Skeletal muscle satellite cell (primary cell): ENCODE measurements at regions not wholly inside any gene's neighbourhood (a gene's known extent, or its start where the extent isn't known, plus 50 kb on each side); places are given as distances from the start of the nearest gene placed in this dataset.

Experiments
- H3K27me3 ChIP-seq: 2 replicates; pipeline ENCODE4 v1.7.0; 2013; ENCODE audit warnings: low read length; ENCODE audit not compliant: control insufficient read depth, insufficient read depth
- H3K36me3 ChIP-seq: 2 replicates; pipeline ENCODE4 v1.7.0; 2013; ENCODE audit warnings: mild to moderate bottlenecking, control low read depth, low read length; ENCODE audit not compliant: insufficient read depth
- H3K4me1 ChIP-seq: 2 replicates; pipeline ENCODE4 v1.7.0; 2013; ENCODE audit warnings: low read length; ENCODE audit not compliant: control insufficient read depth, insufficient read depth
- H3K4me2 ChIP-seq: 2 replicates; pipeline ENCODE4 v1.7.0; 2013; ENCODE audit warnings: mild to moderate bottlenecking, low read length
- H3K4me3 ChIP-seq: 2 replicates; pipeline ENCODE4 v1.7.0; 2013; ENCODE audit warnings: low read length
- H3K9ac ChIP-seq: 2 replicates; pipeline ENCODE4 v1.7.0; 2013; ENCODE audit warnings: mild to moderate bottlenecking, low read depth, low read length, moderate library complexity
- H3K9me3 ChIP-seq: replicated peaks from 2 replicates; pipeline ENCODE4 v1.7.0; 2013; ENCODE audit warnings: mild to moderate bottlenecking, control low read depth, low read length

DNA sequence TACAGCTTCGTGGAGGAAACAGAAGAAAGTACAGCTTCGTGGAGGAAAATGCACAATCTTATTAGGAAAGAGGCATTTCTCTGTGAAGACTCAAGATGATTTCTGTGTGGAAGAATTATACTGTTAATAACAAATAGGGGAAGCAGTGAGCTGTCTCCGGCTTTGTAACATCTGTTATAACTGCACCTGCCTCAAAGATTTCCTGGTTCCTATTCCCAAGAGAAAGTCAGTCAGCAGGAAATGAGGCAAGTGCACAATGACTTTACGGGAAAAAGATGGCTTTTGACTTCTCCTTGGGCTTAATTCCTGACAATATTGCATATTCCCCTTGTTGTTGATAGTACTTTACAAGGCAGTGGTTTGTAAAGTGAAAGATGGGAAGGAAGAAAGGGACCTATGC lies 538.5 kb downstream of the BMP2 start:
- no peak overlapping the region for H3K4me2 ChIP-seq
- no peak overlapping the region for H3K4me3 ChIP-seq
- no peak overlapping the region for H3K9ac ChIP-seq
- H3K4me1 ChIP-seq = no peaks in the 10 kb centered on the region
- no peaks in the 10 kb centered on the region for H3K9me3 ChIP-seq
- H3K36me3 ChIP-seq = no peaks in the 10 kb centered on the region
- H3K27me3 ChIP-seq = peaks cover 7% of the 10 kb centered on the region

DNA sequence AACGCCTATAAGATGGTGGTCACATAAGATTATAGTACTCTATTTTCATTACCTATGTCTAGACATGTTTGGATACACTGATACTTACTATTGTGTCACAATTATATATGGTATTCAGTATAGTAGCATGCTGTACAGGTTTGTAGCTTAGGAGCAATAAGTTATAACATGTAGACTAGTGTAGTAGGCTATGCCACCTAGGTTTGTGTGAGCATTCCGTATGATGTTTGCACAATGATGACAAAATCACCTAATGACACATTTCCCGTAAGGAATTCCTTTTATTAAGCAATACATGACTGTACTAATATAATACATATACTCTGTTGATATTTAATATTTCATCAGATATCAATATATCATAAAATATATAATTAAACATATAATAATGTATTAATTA lies 540.7 kb downstream of the BMP2 start:
- Histone ChIP-seq H3K36me3 (no peaks in the 10 kb centered on the region), H3K4me2 (no peak overlapping the region), H3K4me1 (no peaks in the 10 kb centered on the region), H3K27me3 (peaks cover 6% of the 10 kb centered on the region), H3K4me3 (no peak overlapping the region), H3K9ac (no peak overlapping the region), H3K9me3 (no peaks in the 10 kb centered on the region)

DNA sequence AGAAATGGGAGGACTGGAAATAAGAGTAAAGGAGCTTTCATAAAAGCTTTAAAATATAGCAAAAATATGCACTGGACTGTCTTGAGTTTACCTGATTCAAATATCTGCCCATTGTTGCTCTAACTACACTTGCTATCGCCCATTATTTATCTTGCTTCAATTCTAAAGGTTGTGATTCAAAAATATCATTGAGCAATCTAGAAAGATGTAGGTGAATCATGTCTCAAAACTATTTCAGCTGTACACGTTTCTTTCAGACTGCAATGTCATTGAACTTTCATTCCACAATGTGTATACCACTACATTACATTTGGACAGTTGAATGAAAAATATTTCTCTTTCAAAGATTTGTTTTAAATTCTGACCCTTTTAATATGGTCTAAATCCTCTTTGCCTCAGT lies 545.6 kb downstream of the BMP2 start:
- no peak overlapping the region for H3K9ac ChIP-seq
- no peaks in the 10 kb centered on the region for H3K9me3 ChIP-seq
- H3K27me3 ChIP-seq = peaks cover 3% of the 10 kb centered on the region
- H3K4me1 ChIP-seq = no peaks in the 10 kb centered on the region
- H3K4me3 ChIP-seq = no peak overlapping the region
- H3K4me2 ChIP-seq = no peak overlapping the region
- no peaks in the 10 kb centered on the region for H3K36me3 ChIP-seq

DNA sequence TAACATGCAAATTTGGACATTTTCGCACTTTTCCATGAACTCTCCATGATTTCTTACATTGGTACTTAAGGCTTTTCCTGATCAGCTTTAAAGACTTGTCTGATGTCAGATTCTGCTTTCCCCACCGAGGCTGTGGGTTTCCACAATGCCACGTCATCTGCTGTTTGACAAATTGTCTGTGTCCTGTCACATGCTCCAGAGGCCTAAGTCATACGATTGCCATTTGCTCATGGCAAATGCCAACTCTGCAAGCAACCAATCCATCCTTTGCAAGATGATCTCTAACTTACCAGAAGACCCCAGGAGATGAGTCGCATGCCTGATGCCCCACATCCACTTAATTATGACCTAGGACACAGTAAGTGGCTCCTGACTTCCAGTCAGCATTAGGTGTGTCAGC lies 556.5 kb downstream of the BMP2 start:
- no peaks in the 10 kb centered on the region for H3K36me3 ChIP-seq

DNA sequence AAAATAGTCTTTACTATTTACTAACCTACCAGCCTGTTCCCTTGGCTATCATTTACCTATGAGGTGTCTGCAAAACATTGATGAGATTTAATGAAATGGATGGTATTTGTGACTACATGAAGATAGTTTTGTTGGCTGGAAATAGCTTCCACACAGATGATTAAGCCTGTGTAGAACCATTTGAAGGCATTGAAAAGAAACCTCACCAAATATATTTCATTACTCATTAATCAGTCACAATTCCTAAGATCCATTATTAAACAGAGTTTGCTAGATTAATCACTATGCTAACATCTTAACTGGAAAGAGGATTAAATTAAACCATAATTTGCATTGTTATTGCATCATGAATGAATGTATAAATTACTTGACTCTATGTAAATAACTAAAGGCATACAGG lies 560.3 kb downstream of the BMP2 start:
- Histone ChIP-seq H3K9me3 (no peaks in the 10 kb centered on the region), H3K9ac (no peak overlapping the region), H3K4me3 (no peak overlapping the region), H3K4me2 (no peak overlapping the region), H3K4me1 (no peaks in the 10 kb centered on the region), H3K27me3 (no peaks in the 10 kb centered on the region), H3K36me3 (no peaks in the 10 kb centered on the region)

More for the DNA sequence above, 556.5 kb downstream of the BMP2 start:
- Histone ChIP-seq H3K4me1 (no peaks in the 10 kb centered on the region), H3K27me3 (no peaks in the 10 kb centered on the region), H3K4me3 (no peak overlapping the region), H3K9me3 (no peaks in the 10 kb centered on the region), H3K4me2 (no peak overlapping the region), H3K9ac (no peak overlapping the region)

DNA sequence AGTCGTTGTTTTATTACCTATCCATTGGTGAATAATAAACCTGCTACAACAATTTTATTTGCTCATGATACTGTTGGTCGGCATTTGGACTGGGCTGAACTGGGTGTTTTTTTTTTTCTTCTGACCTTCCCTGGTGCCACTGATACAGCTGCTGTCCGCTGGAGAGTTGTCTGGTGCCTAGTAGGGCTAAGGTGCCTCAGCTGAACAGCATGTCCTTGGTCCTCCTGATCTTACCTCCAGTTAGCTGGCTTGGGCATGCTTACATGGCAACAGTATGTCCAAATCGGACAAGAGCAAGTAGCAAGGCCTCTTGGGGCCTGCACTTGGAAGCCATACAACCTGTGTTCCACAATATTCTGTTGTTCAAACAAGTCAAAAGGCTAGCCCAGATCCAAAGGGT lies 563.4 kb downstream of the BMP2 start:
- no peaks in the 10 kb centered on the region for H3K27me3 ChIP-seq
- no peaks in the 10 kb centered on the region for H3K4me1 ChIP-seq
- H3K9me3 ChIP-seq = no peaks in the 10 kb centered on the region
- no peak overlapping the region for H3K9ac ChIP-seq
- H3K4me3 ChIP-seq = no peak overlapping the region
- H3K36me3 ChIP-seq = no peaks in the 10 kb centered on the region
- no peak overlapping the region for H3K4me2 ChIP-seq

DNA sequence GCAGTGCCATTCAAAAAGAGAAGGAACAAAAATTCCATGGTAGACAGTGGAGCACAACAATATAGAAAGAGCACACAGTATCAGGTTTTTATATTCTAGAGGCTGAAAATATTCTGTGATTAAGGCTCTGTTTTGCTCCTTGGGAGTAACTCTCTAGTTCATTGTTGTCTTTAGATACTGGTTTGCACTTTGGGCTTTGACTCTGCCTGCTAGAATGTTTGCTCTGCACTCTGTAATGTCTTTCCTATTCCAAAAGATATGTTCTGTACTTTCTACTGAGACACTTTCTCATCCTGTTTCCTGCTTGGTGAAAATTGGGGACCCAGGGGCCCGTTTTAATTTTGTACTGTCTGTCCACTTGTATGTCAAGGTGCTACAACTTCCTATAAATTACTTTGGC lies 564.7 kb downstream of the BMP2 start:
- Histone ChIP-seq H3K4me1 (no peaks in the 10 kb centered on the region), H3K27me3 (no peaks in the 10 kb centered on the region), H3K9ac (no peak overlapping the region), H3K4me3 (no peak overlapping the region), H3K9me3 (no peaks in the 10 kb centered on the region), H3K36me3 (no peaks in the 10 kb centered on the region), H3K4me2 (no peak overlapping the region)

DNA sequence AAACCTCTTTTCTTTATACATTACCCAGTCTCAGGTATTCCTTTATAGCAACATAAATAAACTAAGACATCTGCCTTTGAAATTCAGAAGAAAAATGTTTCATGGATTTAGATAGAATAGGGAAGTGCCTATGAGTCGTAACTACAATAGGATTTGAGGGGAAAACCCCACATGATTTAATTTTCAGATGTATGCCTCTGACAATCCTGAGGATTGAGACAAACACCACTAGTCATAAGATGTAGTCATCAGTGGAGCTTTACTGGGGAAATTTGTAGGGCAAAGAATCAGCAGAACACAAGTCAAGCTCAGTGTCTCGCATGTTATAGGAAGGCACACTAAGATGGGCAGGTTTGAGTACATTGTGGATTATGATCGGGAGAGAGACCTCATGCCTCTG lies 566.4 kb downstream of the BMP2 start:
- Histone ChIP-seq H3K9me3 (no peaks in the 10 kb centered on the region), H3K9ac (no peak overlapping the region), H3K4me2 (no peak overlapping the region), H3K27me3 (no peaks in the 10 kb centered on the region), H3K36me3 (no peaks in the 10 kb centered on the region), H3K4me3 (no peak overlapping the region), H3K4me1 (no peaks in the 10 kb centered on the region)

DNA sequence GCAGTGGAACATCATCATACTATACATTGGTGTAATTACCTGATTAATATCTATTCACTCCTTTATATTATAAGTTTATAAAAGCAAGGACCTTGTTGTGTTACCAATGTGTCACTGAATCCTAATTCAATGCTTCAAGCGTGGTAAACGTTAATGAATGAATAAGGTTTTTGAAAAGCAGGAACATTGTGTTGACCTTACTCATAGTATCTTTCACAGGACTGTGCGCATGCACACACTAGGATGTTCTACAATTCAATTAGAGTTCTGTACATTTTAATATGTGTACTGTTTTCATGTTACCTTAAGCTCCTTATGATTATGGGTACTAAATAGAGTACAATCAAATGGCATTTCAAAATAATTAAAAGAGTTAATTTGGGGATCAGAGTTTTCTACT lies 578.5 kb downstream of the BMP2 start:
- no peak overlapping the region for H3K4me3 ChIP-seq
- H3K4me1 ChIP-seq = no peaks in the 10 kb centered on the region
- H3K9ac ChIP-seq = no peak overlapping the region
- no peaks in the 10 kb centered on the region for H3K36me3 ChIP-seq
- H3K27me3 ChIP-seq = no peaks in the 10 kb centered on the region
- H3K9me3 ChIP-seq = no peaks in the 10 kb centered on the region
- no peak overlapping the region for H3K4me2 ChIP-seq

DNA sequence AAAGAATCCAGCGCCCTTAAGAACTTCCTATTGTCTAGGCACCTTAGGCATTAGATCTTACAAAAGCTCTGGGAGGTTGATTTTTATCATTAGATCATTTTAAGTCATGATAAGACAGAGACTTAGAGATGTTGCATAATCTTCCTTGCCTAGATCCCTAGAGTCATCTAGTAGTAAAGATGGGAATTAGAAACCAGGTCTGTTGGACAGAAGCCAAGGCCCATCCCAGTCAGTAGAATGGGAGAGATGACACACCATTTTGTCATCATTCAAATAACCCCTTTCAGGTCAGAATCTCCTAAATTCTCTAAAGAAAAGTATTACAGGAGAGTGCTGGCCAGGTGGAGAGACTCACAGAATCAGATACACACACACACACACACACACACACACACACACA lies 579.1 kb downstream of the BMP2 start:
- Histone ChIP-seq H3K27me3 (no peaks in the 10 kb centered on the region), H3K36me3 (no peaks in the 10 kb centered on the region), H3K4me2 (no peak overlapping the region), H3K9me3 (no peaks in the 10 kb centered on the region), H3K4me1 (no peaks in the 10 kb centered on the region), H3K9ac (no peak overlapping the region), H3K4me3 (no peak overlapping the region)

DNA sequence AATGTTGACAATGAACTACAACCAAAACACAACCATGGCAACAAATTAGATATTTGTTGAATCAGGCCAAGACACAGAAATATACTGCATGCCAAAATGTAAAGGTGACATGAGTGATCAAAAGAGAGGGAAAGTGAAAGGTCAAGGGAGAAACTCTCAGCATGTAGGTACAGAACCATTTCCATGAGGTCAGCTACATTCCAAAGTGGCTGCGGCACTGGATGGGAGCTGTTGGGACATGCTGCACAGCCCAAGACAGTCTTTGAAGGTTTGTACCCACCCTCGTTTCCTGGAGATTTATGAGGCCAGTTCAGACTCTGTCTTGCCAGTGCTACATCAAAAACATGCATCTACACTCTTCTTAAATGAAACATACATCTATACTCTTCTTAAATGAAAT lies 579.9 kb downstream of the BMP2 start:
- Histone ChIP-seq H3K4me1 (no peaks in the 10 kb centered on the region), H3K4me2 (no peak overlapping the region), H3K9me3 (no peaks in the 10 kb centered on the region), H3K36me3 (no peaks in the 10 kb centered on the region), H3K9ac (no peak overlapping the region), H3K27me3 (no peaks in the 10 kb centered on the region), H3K4me3 (no peak overlapping the region)

DNA sequence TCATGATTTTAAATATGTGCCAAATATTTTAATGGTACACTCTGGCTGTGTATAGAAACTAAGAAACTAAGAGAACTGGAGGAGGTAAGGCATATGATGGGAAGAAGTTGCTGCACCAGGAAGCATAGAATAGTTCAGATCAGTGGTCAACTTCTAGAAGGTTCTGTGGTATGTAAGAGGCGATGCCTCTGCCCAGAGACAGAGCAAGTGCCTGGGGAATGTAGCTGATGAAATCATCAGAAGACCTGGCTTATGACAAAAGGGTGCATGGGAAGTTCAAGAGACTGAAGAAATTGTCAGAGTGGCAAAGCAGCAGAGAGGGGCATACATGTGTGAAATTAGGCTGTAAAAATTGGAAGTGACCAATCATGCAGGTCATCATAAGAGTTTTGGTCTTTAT lies 580.8 kb downstream of the BMP2 start:
- Histone ChIP-seq H3K36me3 (no peaks in the 10 kb centered on the region), H3K9me3 (no peaks in the 10 kb centered on the region), H3K4me3 (no peak overlapping the region), H3K9ac (no peak overlapping the region), H3K27me3 (no peaks in the 10 kb centered on the region), H3K4me1 (no peaks in the 10 kb centered on the region), H3K4me2 (no peak overlapping the region)

DNA sequence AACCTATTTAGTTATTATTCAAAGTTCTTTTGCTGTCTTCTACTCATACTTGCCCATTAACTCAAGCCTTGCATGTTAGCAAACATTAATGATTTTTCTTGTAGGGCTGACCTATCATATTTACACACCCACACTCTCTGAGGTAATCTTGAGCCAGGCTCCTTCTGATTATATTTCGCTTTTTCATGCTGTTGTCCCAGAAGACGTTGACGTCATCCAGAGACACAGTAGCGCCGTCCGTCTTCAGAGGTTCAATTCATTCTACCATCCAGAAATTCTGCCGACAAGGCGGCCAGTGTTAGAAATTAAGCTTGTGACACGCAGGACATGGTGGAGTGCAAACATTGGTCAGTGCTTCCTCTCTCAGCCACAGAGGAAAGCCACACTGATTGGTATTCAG lies 584.7 kb downstream of the BMP2 start:
- Histone ChIP-seq H3K9ac (no peak overlapping the region), H3K36me3 (no peaks in the 10 kb centered on the region), H3K4me3 (no peak overlapping the region), H3K9me3 (no peaks in the 10 kb centered on the region), H3K4me1 (no peaks in the 10 kb centered on the region), H3K27me3 (no peaks in the 10 kb centered on the region), H3K4me2 (no peak overlapping the region)
